Sigmoid colon (tissue), 6 donors: ENCODE measurements at regions not wholly inside any gene's neighbourhood (a gene's known extent, or its start where the extent isn't known, plus 50 kb on each side); places are given as distances from the start of the nearest gene placed in this dataset.

Experiments used
- DNase-seq: peaks from one replicate; pipeline ENCODE4 v3.0.0-alpha.2; 2019
- H3K27ac ChIP-seq, 4 donors: fragments of 200-600 bp; sonication (generic); one replicate each; pipeline ENCODE4 v1.5.1; 2016 to 2019; ENCODE audit warnings: mild to moderate bottlenecking in 1 of 4
- H3K27me3 ChIP-seq, 3 donors: fragments of 200-600 bp; sonication (generic); one replicate each; pipeline ENCODE4 v1.5.1; 2019; ENCODE audit warnings: mild to moderate bottlenecking in 1 of 3
- H3K36me3 ChIP-seq, 4 donors: fragments of 200-600 bp; sonication (generic); one replicate each; pipeline ENCODE4 v1.5.1; 2016 to 2019
- H3K4me1 ChIP-seq, 4 donors: fragments of 200-600 bp; sonication (generic); one replicate each; pipeline ENCODE4 v1.5.1; 2017 to 2019
- H3K4me3 ChIP-seq, 4 donors: fragments of 200-600 bp; sonication (generic); one replicate each; pipeline ENCODE4 v1.5.1; 2017 to 2019; ENCODE audit warnings: mild to moderate bottlenecking in 2 of 4, moderate library complexity in 1 of 4
- H3K9me3 ChIP-seq, 4 donors: fragments of 200-600 bp in 3 of 4; sonication (generic) in 3 of 4; one replicate each; pipeline versions ENCODE4 v1.5.1 to v1.6.1; 2013 to 2019
- CTCF ChIP-seq, 4 experiments: fragments of 450-650 bp in 3 of 4; fragments of 200-600 bp in 1 of 4; IDR thresholded peaks; one replicate each; pipeline ENCODE4 v1.5.1; 2016 to 2019; ENCODE audit warnings: antibody characterized with exemption in 4 of 4, mild to moderate bottlenecking in 3 of 4, moderate library complexity in 2 of 4
- EP300 ChIP-seq, 4 donors: sonication (generic); formaldehyde crosslinking; IDR thresholded peaks; one replicate each; pipeline ENCODE4 v1.6.1; 2017; ENCODE audit warnings: antibody characterized with exemption in 4 of 4
- POLR2A ChIP-seq, 2 donors: fragments of 450-650 bp; IDR thresholded peaks; one replicate each; pipeline ENCODE4 v1.6.1; 2016; ENCODE audit warnings: antibody characterized with exemption in 2 of 2, mild to moderate bottlenecking in 2 of 2, moderate library complexity in 2 of 2
- POLR2AphosphoS5 ChIP-seq, 4 donors: sonication (generic); formaldehyde crosslinking; IDR thresholded peaks; one replicate each; pipeline ENCODE4 v1.6.1; 2017; ENCODE audit warnings: antibody characterized with exemption in 4 of 4
- WGBS, 2 donors: extraction: QIAGEN DNeasy Blood & Tissue Kit; methylation state at CpG; one replicate each; pipeline ENCODE4 v1.1.7; 2013; 5-methylcytosine and 5-hydroxymethylcytosine counted together
- intact Hi-C: fragments of 100-400 bp; cut with DNase I; formaldehyde crosslinking; loops from one replicate; pipeline ENCODE4 v1.15.1; 2023
- donor health status: healthy with polysubstance abuse.
- donor health status: healthy.

DNA sequence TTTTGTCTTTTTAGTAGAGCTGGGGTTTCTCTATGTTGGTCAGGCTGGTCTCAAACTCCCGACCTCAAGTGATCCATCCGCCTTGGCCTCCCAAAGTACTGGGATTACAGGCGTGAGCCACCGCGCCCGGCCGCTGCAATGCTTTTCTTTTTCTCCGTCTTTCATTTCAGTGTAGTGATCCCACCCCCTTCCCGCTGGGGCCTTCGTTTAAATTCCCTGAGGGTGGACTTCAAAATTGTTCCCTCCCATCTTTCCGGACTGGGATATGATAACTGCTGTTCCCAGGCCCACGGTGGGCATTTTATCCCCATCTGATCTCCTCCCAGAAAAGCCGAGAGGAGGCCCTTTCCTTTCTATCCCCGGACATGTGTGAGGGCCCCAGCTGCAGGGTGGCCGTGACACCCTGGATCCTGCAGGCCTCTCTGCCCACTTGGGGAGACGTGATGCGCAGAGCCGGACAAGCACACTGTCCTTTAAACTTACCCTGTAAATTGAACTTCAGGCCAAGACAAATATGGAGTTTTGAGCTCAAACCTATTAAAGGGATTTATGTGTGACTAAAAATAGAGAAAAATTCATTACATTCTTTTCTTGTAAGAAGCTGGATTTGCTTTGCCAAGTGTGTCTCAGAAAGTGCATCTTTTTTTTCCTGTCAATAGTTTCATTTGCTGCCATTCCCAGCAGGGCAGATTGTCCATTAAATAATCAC is 54.5 kb upstream of the AFF3 start:
- Histone ChIP-seq H3K4me3 (peak overlapping the region in 1 of 4 donors; percentile 10), H3K36me3 (no peaks in the 10 kb centered on the region), H3K9me3 (no peaks in the 10 kb centered on the region), H3K27ac (peak overlapping the region; percentile 83 to 94 (median 85)), H3K27me3 (no peaks in the 10 kb centered on the region), H3K4me1 (peaks cover 0 to 51% (median 38%) of the 10 kb centered on the region in 4 donors)
- 86 to 91% methylated on average over 18 of the region's 18 CpGs for WGBS, 2 donors
- intact Hi-C loops, result loop anchor here (2.0 to 5.0 kb wide), 2 partner anchors 16 to 90 kb away; no protein-coding TSS in a partner anchor
- TF ChIP-seq EP300 (IDR thresholded peaks at IDR 0.05) (peak in 3 of 4 donors; percentile 64 to 82 (median 82)), CTCF (IDR thresholded peaks at IDR 0.05) (no peak), POLR2AphosphoS5 (IDR thresholded peaks at IDR 0.05) (peak in 3 of 4 donors; percentile 27 to 52 (median 43)), POLR2A (IDR thresholded peaks at IDR 0.05) (no peak)
- DNase-seq, result peak; percentile 75

GRCh38 chr2:100195942-100196341 is 53.6 kb upstream of the AFF3 start:
- Histone ChIP-seq H3K4me1 (peaks cover 0 to 51% (median 38%) of the 10 kb centered on the region in 4 donors), H3K27ac (peak overlapping the region in 3 of 4 donors; percentile 1 to 94 (median 85))

DNA sequence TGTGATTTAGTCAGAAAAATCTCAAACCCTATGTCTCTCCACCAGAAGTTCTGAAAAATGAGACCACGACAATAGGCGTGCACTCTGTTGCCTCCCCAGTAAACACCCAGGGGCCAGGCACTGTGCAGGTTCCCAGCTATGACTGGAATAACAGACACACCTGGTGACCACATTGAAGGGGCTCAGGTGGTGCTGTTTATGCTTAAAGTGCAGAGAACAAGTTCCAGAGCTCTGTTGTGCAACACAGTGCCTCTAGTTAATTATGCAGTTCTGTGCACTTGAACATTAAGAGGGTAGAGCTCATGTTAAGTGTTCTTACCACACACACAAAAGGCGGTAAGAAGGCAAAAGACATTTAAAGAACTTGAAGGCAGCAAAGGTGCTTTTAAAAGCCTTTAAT is 52.6 kb upstream of the AFF3 start:
- TF ChIP-seq EP300 (IDR thresholded peaks at IDR 0.05) (no peak), CTCF (IDR thresholded peaks at IDR 0.05) (no peak), POLR2A (IDR thresholded peaks at IDR 0.05) (no peak), POLR2AphosphoS5 (IDR thresholded peaks at IDR 0.05) (no peak)
- Histone ChIP-seq H3K27me3 (no peaks in the 10 kb centered on the region), H3K27ac (peak overlapping the region in 1 of 4 donors; percentile 94), H3K4me3 (no peak overlapping the region), H3K9me3 (no peaks in the 10 kb centered on the region), H3K4me1 (peaks cover 0 to 51% (median 38%) of the 10 kb centered on the region in 4 donors), H3K36me3 (no peaks in the 10 kb centered on the region)
- WGBS, 2 donors, result 93 to 94% methylated on average over 3 of the region's 3 CpGs
- DNase-seq, result no peak
- intact Hi-C loops, result loop anchor here (5.0 kb wide), 1 partner anchor 88 kb away; no protein-coding TSS in a partner anchor

More at GRCh38 chr2:100195942-100196341, 53.6 kb upstream of the AFF3 start:
- no peak for TF ChIP-seq EP300 (IDR thresholded peaks at IDR 0.05)
- no peak for TF ChIP-seq POLR2AphosphoS5 (IDR thresholded peaks at IDR 0.05)
- no peak for TF ChIP-seq CTCF (IDR thresholded peaks at IDR 0.05)
- no peak for TF ChIP-seq POLR2A (IDR thresholded peaks at IDR 0.05)
- Histone ChIP-seq H3K27me3 (no peaks in the 10 kb centered on the region), H3K4me3 (no peak overlapping the region), H3K9me3 (no peaks in the 10 kb centered on the region), H3K36me3 (no peaks in the 10 kb centered on the region)
- WGBS, 2 donors, result 85 to 88% methylated on average over 5 of the region's 5 CpGs
- DNase-seq, result no peak
- intact Hi-C loops, result loop anchor here (2.0 to 5.0 kb wide), 2 partner anchors 17 to 89 kb away; no protein-coding TSS in a partner anchor

DNA sequence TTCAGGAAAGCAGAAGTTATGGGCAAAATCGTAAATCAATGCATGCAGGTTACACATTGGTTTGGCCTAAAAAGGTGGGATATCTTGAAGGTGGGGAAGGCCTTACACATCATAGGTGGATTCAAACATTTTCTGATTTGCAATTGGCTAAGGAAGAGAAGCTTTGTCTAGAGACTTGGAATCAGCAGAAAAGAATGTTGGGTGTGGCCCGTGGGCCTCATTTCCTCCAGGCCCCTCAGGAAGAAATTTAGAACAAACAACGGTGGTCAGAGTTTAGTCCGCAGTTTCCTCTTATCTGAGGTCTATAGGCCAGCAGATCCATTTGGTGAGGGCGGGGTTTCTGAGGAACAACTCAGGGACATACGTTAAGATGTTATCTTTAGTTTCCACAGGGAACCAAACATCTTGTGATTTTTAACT is 50.9 kb upstream of the AFF3 start:
- DNase-seq, result no peak
- peaks cover 0 to 40% (median 31%) of the 10 kb centered on the region in 4 donors for H3K4me1 ChIP-seq
- H3K4me3 ChIP-seq, result no peak overlapping the region
- no peaks in the 10 kb centered on the region for H3K27me3 ChIP-seq
- no peaks in the 10 kb centered on the region for H3K36me3 ChIP-seq
- H3K9me3 ChIP-seq, result no peaks in the 10 kb centered on the region
- intact Hi-C loops, result no loop called here
- peak overlapping the region in 2 of 4 donors; percentile 6 to 11 for H3K27ac ChIP-seq
- WGBS, 2 donors, result 28 to 56% methylated on average over 6 of the region's 6 CpGs
- TF ChIP-seq CTCF (IDR thresholded peaks at IDR 0.05) (no peak), POLR2AphosphoS5 (IDR thresholded peaks at IDR 0.05) (no peak), POLR2A (IDR thresholded peaks at IDR 0.05) (no peak), EP300 (IDR thresholded peaks at IDR 0.05) (no peak)
